Osteoblast (primary cell): ENCODE measurements at regions not wholly inside any gene's neighbourhood (a gene's known extent, or its start where the extent isn't known, plus 50 kb on each side); places are given as distances from the start of the nearest gene placed in this dataset.

Experiments
- DNase-seq: peaks from one replicate; pipeline ENCODE4 v3.0.0; 2011; ENCODE audit warnings: low spot score, mixed read lengths; ENCODE audit not compliant: insufficient read length; ENCODE audit errors: missing footprints
- H2AFZ ChIP-seq: 2 replicates; pipeline ENCODE4 v1.6.0; 2011; ENCODE audit warnings: mild to moderate bottlenecking, low read length
- H3K27ac ChIP-seq: 2 replicates; pipeline ENCODE4 v1.5.1; 2011; ENCODE audit warnings: mild to moderate bottlenecking, low read depth, low read length, moderate library complexity
- H3K27me3 ChIP-seq: 2 replicates; pipeline ENCODE4 v1.6.0; 2012; ENCODE audit warnings: mild to moderate bottlenecking, control low read depth, inconsistent platforms, low read length, moderate library complexity; ENCODE audit not compliant: insufficient read depth
- H3K36me3 ChIP-seq: 2 replicates; pipeline ENCODE4 v1.5.1; 2011; ENCODE audit warnings: mild to moderate bottlenecking, low read length, control low read depth, moderate library complexity; ENCODE audit not compliant: insufficient read depth
- H3K4me1 ChIP-seq: 2 replicates; pipeline ENCODE4 v1.5.1; 2011; ENCODE audit warnings: mild to moderate bottlenecking, low read length, control low read depth, moderate library complexity; ENCODE audit not compliant: insufficient read depth
- H3K4me2 ChIP-seq: 2 replicates; pipeline ENCODE4 v1.6.0; 2011; ENCODE audit warnings: mild to moderate bottlenecking, low read length; ENCODE audit not compliant: insufficient read depth
- H3K4me3 ChIP-seq: fragments of 200-600 bp; sonication (generic); 3 replicates; pipeline ENCODE4 v1.5.1; 2012; ENCODE audit warnings: mild to moderate bottlenecking, low read length, inconsistent platforms; ENCODE audit not compliant: insufficient read depth
- H3K79me2 ChIP-seq: 2 replicates; pipeline ENCODE4 v1.6.0; 2012; ENCODE audit warnings: mild to moderate bottlenecking, low read length, control low read depth, inconsistent platforms; ENCODE audit not compliant: insufficient read depth
- H3K9me3 ChIP-seq: 2 replicates; pipeline ENCODE4 v1.5.1; 2011; ENCODE audit warnings: low read depth, low read length, control low read depth
- H4K20me1 ChIP-seq: 2 replicates; pipeline ENCODE4 v1.6.0; 2012; ENCODE audit warnings: mild to moderate bottlenecking, low read length, control low read depth; ENCODE audit not compliant: insufficient read depth
- CTCF ChIP-seq: IDR thresholded peaks from 2 replicates; pipeline ENCODE4 v1.5.1; 2011; ENCODE audit warnings: mild to moderate bottlenecking, low read depth, low read length, moderate library complexity; ENCODE audit errors: extremely low read depth

GRCh38 chr4:67333664-67334063 is 211.6 kb downstream of the CENPC start:
- H3K27me3 ChIP-seq: no peaks in the 10 kb centered on the region
- H3K27ac ChIP-seq: no peak overlapping the region
- DNase-seq: no peak
- H3K4me1 ChIP-seq: no peaks in the 10 kb centered on the region
- no peak overlapping the region for H3K4me3 ChIP-seq
- no peaks in the 10 kb centered on the region for H3K36me3 ChIP-seq
- no peaks in the 10 kb centered on the region for H3K9me3 ChIP-seq
- H3K79me2 ChIP-seq: no peaks in the 10 kb centered on the region
- no peak overlapping the region for H3K4me2 ChIP-seq
- H2AFZ ChIP-seq: no peak overlapping the region
- no peak for TF ChIP-seq CTCF
- H4K20me1 ChIP-seq: no peaks in the 10 kb centered on the region

DNA sequence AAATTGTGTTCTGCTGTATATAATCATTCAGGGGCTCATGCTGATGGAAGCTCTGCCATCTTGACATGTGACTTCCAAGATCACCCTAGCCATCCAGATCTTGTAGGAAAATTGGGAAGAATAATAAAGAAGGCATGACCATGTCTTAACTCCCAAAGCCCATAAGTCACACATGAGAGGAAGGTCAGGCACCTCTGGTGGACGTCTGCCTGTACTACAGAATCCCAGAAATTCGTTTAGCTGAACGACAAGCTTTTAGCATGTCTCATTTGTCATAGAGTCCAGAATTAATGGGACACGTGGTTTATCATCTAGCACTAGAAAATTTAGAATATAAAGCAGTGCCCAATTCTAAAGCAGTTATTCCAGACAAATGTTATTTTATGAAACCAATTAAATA is 212.7 kb downstream of the CENPC start:
- H3K4me1 ChIP-seq: no peaks in the 10 kb centered on the region
- no peak overlapping the region for H2AFZ ChIP-seq
- H3K4me2 ChIP-seq: no peak overlapping the region
- H4K20me1 ChIP-seq: no peaks in the 10 kb centered on the region
- H3K27ac ChIP-seq: no peak overlapping the region
- no peaks in the 10 kb centered on the region for H3K36me3 ChIP-seq
- no peak for DNase-seq
- no peaks in the 10 kb centered on the region for H3K27me3 ChIP-seq
- H3K9me3 ChIP-seq: no peaks in the 10 kb centered on the region
- H3K79me2 ChIP-seq: no peaks in the 10 kb centered on the region
- H3K4me3 ChIP-seq: no peak overlapping the region
- TF ChIP-seq CTCF: peak; percentile 49

GRCh38 chr4:67328393-67328792 is 216.9 kb downstream of the CENPC start:
- H2AFZ ChIP-seq: no peak overlapping the region
- TF ChIP-seq CTCF: no peak
- no peaks in the 10 kb centered on the region for H3K4me1 ChIP-seq
- H3K27me3 ChIP-seq: no peaks in the 10 kb centered on the region
- DNase-seq: no peak
- no peak overlapping the region for H3K4me3 ChIP-seq
- no peak overlapping the region for H3K27ac ChIP-seq
- H3K4me2 ChIP-seq: no peak overlapping the region
- H3K79me2 ChIP-seq: no peaks in the 10 kb centered on the region
- no peaks in the 10 kb centered on the region for H3K36me3 ChIP-seq
- no peaks in the 10 kb centered on the region for H3K9me3 ChIP-seq
- no peaks in the 10 kb centered on the region for H4K20me1 ChIP-seq

GRCh38 chr4:67328018-67328278 is 217.4 kb downstream of the CENPC start:
- H3K79me2 ChIP-seq: no peaks in the 10 kb centered on the region
- H3K36me3 ChIP-seq: no peaks in the 10 kb centered on the region
- no peaks in the 10 kb centered on the region for H3K4me1 ChIP-seq
- no peak for TF ChIP-seq CTCF
- no peaks in the 10 kb centered on the region for H3K27me3 ChIP-seq
- H3K4me2 ChIP-seq: no peak overlapping the region
- no peak overlapping the region for H3K27ac ChIP-seq
- DNase-seq: no peak
- H4K20me1 ChIP-seq: no peaks in the 10 kb centered on the region
- H3K9me3 ChIP-seq: no peaks in the 10 kb centered on the region
- H3K4me3 ChIP-seq: no peak overlapping the region
- no peak overlapping the region for H2AFZ ChIP-seq
